ENCODE measurements at regions not wholly inside any gene's neighbourhood (a gene's known extent, or its start where the extent isn't known, plus 50 kb on each side); places are given as distances from the start of the nearest gene placed in this dataset.

DNA sequence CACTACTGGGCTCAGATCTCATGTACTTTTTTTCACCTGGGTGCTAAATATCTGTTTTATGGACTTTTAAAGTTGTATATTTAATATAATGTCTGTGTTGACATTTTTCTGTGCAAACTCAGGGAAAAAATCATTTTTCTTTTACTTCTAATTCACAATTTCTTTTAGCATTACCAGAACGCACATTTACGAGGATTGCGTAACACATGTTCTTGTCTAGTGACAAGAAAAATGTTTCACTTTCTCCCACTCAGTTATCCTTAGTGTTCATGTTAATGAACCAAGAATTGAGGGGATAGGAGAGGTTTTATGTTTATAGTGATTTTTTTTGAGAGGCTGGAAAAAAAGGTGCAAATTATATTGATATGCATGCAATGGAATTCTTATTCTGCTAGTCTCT, 86.3 kb upstream of the PJA2 start:
- no peaks in the 10 kb centered on the region for H3K9me3 ChIP-seq (ENCODE audit: low read length)
- Mint-ChIP-seq H3K27me3 (peaks cover 8 to 43% of the 10 kb centered on the region in 2 donors), H3K27ac (no peak overlapping the region), H3K36me3 (no peaks in the 10 kb centered on the region), H3K9me3 (no peaks in the 10 kb centered on the region), H3K4me1 (no peaks in the 10 kb centered on the region), H3K4me3 (no peak overlapping the region)
- no peaks in the 10 kb centered on the region for H3K27me3 ChIP-seq (ENCODE audit: insufficient read depth, low read length, poor library complexity, severe bottlenecking)
- DNase-seq = no peak
- POLR2A ChIA-PET = no interaction called here
- no peak overlapping the region for H3K4me3 ChIP-seq (ENCODE audit: low read length)
- no peaks in the 10 kb centered on the region for H3K36me3 ChIP-seq (ENCODE audit: insufficient read depth, low read length)
- no peak overlapping the region for H3K27ac ChIP-seq (ENCODE audit: low read depth, low read length)
- no peaks in the 10 kb centered on the region for H3K4me1 ChIP-seq (ENCODE audit: insufficient read depth, low read length)
- CTCF ChIA-PET = no interaction called here

DNA sequence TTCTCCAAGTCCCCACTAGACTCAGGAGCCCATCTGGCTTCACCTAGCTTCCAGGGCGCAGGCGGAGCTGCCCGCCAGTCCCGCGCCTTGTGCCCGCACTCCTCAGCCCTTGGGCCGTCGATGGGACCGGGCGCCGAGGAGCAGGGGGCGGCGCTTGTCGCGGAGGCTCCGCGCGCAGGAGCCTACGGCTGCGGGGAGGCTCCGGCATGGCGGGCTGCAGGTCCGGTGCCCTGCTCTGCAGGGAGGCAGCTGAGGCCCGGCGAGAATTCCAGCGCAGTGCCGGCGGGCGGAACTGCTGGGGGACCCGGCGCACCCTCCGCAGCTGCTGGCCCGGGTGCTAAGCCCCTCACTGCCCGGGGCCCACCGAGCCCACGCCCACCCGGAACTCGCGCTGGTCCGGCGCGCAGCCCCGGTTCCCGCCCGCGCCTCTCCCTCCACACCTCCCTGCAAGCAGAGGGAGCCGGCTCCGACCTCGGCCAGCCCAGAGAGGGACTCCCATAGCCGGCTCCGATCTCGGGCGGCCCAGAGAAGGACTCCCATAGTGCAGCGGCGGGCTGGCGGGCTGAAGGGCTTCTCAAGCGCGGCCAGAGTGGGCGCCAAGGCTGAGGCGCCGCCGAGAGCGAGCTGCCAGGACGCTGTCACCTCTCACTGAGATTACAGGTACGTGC, 78.1 kb upstream of the PJA2 start:
- H3K9me3 ChIP-seq (ENCODE audit: low read length) = no peaks in the 10 kb centered on the region
- Mint-ChIP-seq H3K9me3 (peaks cover 0 to 3% (median 0%) of the 10 kb centered on the region in 5 donors), H3K4me1 (no peaks in the 10 kb centered on the region), H3K4me3 (no peak overlapping the region), H3K27ac (no peak overlapping the region), H3K27me3 (peaks cover 5 to 30% of the 10 kb centered on the region in 2 donors), H3K36me3 (no peaks in the 10 kb centered on the region)
- no peak overlapping the region for H3K4me3 ChIP-seq (ENCODE audit: low read length)
- H3K27me3 ChIP-seq (ENCODE audit: insufficient read depth, low read length, poor library complexity, severe bottlenecking) = no peaks in the 10 kb centered on the region
- no peaks in the 10 kb centered on the region for H3K4me1 ChIP-seq (ENCODE audit: insufficient read depth, low read length)
- POLR2A ChIA-PET = no interaction called here
- no peak overlapping the region for H3K27ac ChIP-seq (ENCODE audit: low read depth, low read length)
- H3K36me3 ChIP-seq (ENCODE audit: insufficient read depth, low read length) = no peaks in the 10 kb centered on the region
- CTCF ChIA-PET = interaction anchor here (0.7 kb wide), 1 partner anchor 1056 kb away, joined by 3 read pairs; no protein-coding TSS in a partner anchor
- no peak for DNase-seq

DNA sequence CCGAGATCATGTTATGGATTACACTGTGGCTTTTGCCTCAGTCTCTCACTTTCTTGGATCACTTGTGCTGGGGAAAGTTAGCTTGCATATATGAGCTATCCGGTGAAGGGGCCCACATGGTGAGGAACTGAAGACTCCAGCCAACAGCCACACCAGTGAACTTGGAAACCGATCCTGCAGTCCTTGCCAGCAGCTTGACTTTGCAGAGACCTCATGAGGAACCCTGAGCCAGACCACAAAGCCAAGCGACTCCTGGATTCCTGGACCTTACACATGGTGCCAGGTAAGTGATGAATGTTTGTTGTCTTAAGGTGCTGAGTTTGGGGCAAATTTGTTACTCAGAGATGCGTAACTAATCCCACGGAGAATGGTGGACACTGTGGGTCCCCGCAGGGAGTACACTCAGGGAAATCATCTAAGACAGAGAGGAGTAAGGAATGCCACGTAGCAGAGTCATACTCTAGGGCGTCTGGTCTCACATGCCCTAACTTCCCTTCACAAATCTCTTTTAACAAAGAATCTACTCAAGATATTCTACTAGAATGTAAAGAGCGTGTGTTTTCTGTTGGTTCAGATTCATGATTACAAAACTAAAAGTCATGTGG, 76.5 kb upstream of the PJA2 start:
- Mint-ChIP-seq H3K27ac (no peak overlapping the region), H3K9me3 (peaks cover 0 to 3% (median 0%) of the 10 kb centered on the region in 5 donors), H3K27me3 (peaks cover 5 to 17% of the 10 kb centered on the region in 2 donors), H3K36me3 (no peaks in the 10 kb centered on the region), H3K4me3 (no peak overlapping the region), H3K4me1 (no peaks in the 10 kb centered on the region)
- no peaks in the 10 kb centered on the region for H3K4me1 ChIP-seq (ENCODE audit: insufficient read depth, low read length)
- H3K36me3 ChIP-seq (ENCODE audit: insufficient read depth, low read length) = no peaks in the 10 kb centered on the region
- ChIA-PET CTCF (no interaction called here), POLR2A (no interaction called here)
- H3K9me3 ChIP-seq (ENCODE audit: low read length) = no peaks in the 10 kb centered on the region
- no peak for DNase-seq
- no peaks in the 10 kb centered on the region for H3K27me3 ChIP-seq (ENCODE audit: insufficient read depth, low read length, poor library complexity, severe bottlenecking)
- H3K4me3 ChIP-seq (ENCODE audit: low read length) = no peak overlapping the region
- no peak overlapping the region for H3K27ac ChIP-seq (ENCODE audit: low read depth, low read length)

DNA sequence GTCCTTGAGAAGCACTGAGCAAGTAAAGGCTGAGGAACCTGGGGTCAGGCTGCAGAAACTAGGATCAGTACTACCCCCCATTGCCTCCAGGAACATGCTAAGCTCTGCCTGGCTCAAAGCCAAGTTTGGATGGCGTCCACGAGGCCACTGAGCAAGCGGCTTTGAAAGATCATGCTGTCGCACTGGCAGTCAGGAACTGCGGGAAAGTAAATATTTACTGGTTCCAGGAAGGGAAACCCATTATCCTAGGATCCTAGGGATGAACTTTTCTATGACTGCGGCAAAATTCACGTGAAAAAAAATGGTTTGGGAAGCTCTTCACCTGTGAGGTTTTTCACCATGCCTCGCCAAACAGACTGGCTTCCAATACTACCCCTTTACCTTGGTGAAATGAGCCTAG, 75.3 kb upstream of the PJA2 start:
- Mint-ChIP-seq H3K36me3 (no peaks in the 10 kb centered on the region), H3K27me3 (peaks cover 5 to 8% of the 10 kb centered on the region in 2 donors), H3K4me1 (no peaks in the 10 kb centered on the region), H3K9me3 (peaks cover 0 to 3% (median 0%) of the 10 kb centered on the region in 5 donors), H3K27ac (no peak overlapping the region), H3K4me3 (no peak overlapping the region)
- ChIA-PET POLR2A (no interaction called here), CTCF (interaction anchor here (1.0 kb wide), 1 partner anchor 12 kb away, joined by 3 read pairs; no protein-coding TSS in a partner anchor)
- no peak overlapping the region for H3K27ac ChIP-seq (ENCODE audit: low read depth, low read length)
- no peaks in the 10 kb centered on the region for H3K9me3 ChIP-seq (ENCODE audit: low read length)
- no peak overlapping the region for H3K4me3 ChIP-seq (ENCODE audit: low read length)
- H3K4me1 ChIP-seq (ENCODE audit: insufficient read depth, low read length) = no peaks in the 10 kb centered on the region
- no peak for DNase-seq
- H3K36me3 ChIP-seq (ENCODE audit: insufficient read depth, low read length) = no peaks in the 10 kb centered on the region
- no peaks in the 10 kb centered on the region for H3K27me3 ChIP-seq (ENCODE audit: insufficient read depth, low read length, poor library complexity, severe bottlenecking)

DNA sequence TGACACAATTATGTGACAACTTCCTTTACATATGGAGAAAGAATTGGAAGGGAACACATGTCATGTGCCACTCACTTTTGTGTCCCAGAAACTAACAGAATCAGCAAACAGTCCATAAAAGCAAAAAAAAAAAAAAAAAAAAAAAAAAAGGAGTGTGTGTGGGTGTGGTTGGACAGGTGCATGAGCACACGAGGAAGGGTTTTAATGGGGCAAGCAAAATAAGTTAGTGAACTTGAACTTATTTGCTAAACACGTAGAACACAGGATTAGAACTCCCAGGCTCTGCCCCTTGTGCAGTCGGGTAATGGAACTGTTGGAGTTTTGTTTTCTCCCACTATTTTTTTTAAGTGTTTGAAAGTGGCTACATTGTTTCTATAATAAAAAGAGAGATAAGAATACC, 74.8 kb upstream of the PJA2 start:
- Mint-ChIP-seq H3K4me3 (no peak overlapping the region), H3K9me3 (peaks cover 0 to 3% (median 0%) of the 10 kb centered on the region in 5 donors), H3K36me3 (no peaks in the 10 kb centered on the region), H3K27ac (no peak overlapping the region), H3K27me3 (peaks cover 3 to 5% of the 10 kb centered on the region in 2 donors), H3K4me1 (no peaks in the 10 kb centered on the region)
- POLR2A ChIA-PET = no interaction called here
- CTCF ChIA-PET = interaction anchor here (1.0 kb wide), 1 partner anchor 13 kb away, joined by 3 read pairs; no protein-coding TSS in a partner anchor
- H3K36me3 ChIP-seq (ENCODE audit: insufficient read depth, low read length) = no peaks in the 10 kb centered on the region
- DNase-seq = no peak
- H3K27me3 ChIP-seq (ENCODE audit: insufficient read depth, low read length, poor library complexity, severe bottlenecking) = no peaks in the 10 kb centered on the region
- H3K4me3 ChIP-seq (ENCODE audit: low read length) = no peak overlapping the region
- no peak overlapping the region for H3K27ac ChIP-seq (ENCODE audit: low read depth, low read length)
- H3K9me3 ChIP-seq (ENCODE audit: low read length) = no peaks in the 10 kb centered on the region
- H3K4me1 ChIP-seq (ENCODE audit: insufficient read depth, low read length) = no peaks in the 10 kb centered on the region

DNA sequence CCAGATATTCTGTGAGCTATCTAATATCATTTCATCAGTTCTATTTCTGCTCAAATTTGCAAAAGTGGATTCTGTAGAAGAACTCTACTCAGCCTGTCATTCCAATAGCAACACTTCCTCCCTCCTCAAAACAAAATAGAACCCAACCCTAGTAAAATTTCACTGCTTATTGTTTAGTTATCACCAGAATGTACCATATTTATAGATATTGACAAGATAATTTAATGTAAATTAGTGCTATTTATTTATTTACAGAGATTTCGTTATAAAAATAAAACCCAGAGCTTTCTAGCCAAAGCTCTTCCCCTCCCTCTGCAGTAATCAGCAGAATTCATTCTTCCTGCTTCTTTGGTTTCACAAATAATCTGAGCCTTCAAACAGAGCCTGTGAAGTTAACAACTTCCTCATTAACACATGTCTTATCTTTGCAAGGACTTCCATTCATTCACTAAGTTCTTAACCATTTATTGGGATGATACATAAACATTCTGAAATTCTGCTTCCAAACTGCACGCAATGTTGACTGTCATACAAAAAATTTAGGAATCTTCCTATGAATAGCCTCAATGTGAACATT, 73.7 kb upstream of the PJA2 start:
- no peaks in the 10 kb centered on the region for H3K4me1 Mint-ChIP-seq
- peaks cover 3 to 4% of the 10 kb centered on the region in 2 donors for H3K27me3 Mint-ChIP-seq
- peaks cover 0 to 2% (median 0%) of the 10 kb centered on the region in 5 donors for H3K9me3 Mint-ChIP-seq
- no peak overlapping the region for H3K4me3 Mint-ChIP-seq
- no peaks in the 10 kb centered on the region for H3K9me3 ChIP-seq (ENCODE audit: low read length)
- no peak overlapping the region for H3K4me3 ChIP-seq (ENCODE audit: low read length)
- H3K27me3 ChIP-seq (ENCODE audit: insufficient read depth, low read length, poor library complexity, severe bottlenecking) = no peaks in the 10 kb centered on the region
- CTCF ChIA-PET = no interaction called here
- H3K4me1 ChIP-seq (ENCODE audit: insufficient read depth, low read length) = no peaks in the 10 kb centered on the region
- H3K27ac ChIP-seq (ENCODE audit: low read depth, low read length) = no peak overlapping the region
- no peaks in the 10 kb centered on the region for H3K36me3 ChIP-seq (ENCODE audit: insufficient read depth, low read length)
- H3K36me3 Mint-ChIP-seq = no peaks in the 10 kb centered on the region
- no peak for DNase-seq
- POLR2A ChIA-PET = no interaction called here
- H3K27ac Mint-ChIP-seq = peak overlapping the region in 1 of 8 donors; percentile 29

DNA sequence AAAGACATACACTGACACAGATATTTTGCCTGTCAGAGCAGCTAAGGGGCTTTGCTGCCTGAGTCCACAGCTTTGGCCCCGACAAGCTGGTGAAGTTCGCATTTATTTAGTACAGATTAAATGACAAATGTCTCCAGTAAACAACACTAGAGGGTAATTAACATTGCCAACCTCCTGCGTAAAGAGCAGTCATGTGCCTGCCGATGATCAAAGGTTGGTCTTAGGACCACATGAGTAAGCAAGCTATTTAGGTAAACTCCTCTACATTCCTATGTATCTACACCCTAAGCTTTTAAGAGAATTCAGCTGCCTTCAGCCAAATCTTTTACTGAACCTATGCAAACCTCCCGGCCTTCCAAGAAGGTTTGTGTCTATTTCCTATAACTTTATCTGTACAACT, 73.0 kb upstream of the PJA2 start:
- Mint-ChIP-seq H3K27me3 (peaks cover 3 to 4% of the 10 kb centered on the region in 2 donors), H3K27ac (no peak overlapping the region), H3K4me1 (no peaks in the 10 kb centered on the region), H3K36me3 (no peaks in the 10 kb centered on the region), H3K4me3 (no peak overlapping the region), H3K9me3 (no peaks in the 10 kb centered on the region)
- no peaks in the 10 kb centered on the region for H3K36me3 ChIP-seq (ENCODE audit: insufficient read depth, low read length)
- DNase-seq = no peak
- H3K27me3 ChIP-seq (ENCODE audit: insufficient read depth, low read length, poor library complexity, severe bottlenecking) = no peaks in the 10 kb centered on the region
- no peaks in the 10 kb centered on the region for H3K4me1 ChIP-seq (ENCODE audit: insufficient read depth, low read length)
- H3K27ac ChIP-seq (ENCODE audit: low read depth, low read length) = no peak overlapping the region
- H3K9me3 ChIP-seq (ENCODE audit: low read length) = no peaks in the 10 kb centered on the region
- H3K4me3 ChIP-seq (ENCODE audit: low read length) = no peak overlapping the region
- POLR2A ChIA-PET = no interaction called here
- CTCF ChIA-PET = no interaction called here

DNA sequence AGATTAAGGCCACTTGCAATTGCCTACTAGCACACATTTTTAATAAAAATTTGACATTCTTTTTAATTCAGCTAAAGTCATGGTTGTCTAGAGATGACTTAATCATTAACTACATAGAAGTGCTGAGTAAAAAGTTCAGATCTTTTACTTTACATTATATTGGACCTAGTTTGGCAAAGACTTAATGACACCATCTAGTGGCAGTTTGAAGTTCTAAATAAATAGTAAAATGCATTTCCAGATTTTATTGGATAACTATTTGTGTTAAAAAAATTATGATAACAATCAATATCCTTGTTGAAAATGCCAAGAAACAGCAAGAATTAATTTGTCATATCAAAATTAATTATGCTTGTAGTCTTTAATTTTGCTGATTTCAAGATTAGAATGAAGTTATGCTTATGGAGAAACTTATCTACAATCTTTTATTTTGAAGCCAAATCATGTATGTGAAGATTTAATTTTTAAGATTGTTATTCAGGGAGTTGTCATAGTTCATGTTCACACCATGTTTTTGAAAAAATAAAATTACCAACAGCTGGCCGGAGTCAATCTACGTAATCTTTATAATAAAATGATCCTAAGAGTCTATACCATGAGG, 69.6 kb upstream of the PJA2 start:
- H3K27me3 ChIP-seq (ENCODE audit: insufficient read depth, low read length, poor library complexity, severe bottlenecking) = no peaks in the 10 kb centered on the region
- Mint-ChIP-seq H3K9me3 (no peaks in the 10 kb centered on the region), H3K4me1 (no peaks in the 10 kb centered on the region), H3K27me3 (peaks cover 3 to 12% of the 10 kb centered on the region in 2 donors), H3K27ac (no peak overlapping the region), H3K4me3 (no peak overlapping the region), H3K36me3 (no peaks in the 10 kb centered on the region)
- no peak for DNase-seq
- H3K4me1 ChIP-seq (ENCODE audit: insufficient read depth, low read length) = no peaks in the 10 kb centered on the region
- H3K27ac ChIP-seq (ENCODE audit: low read depth, low read length) = no peak overlapping the region
- H3K36me3 ChIP-seq (ENCODE audit: insufficient read depth, low read length) = no peaks in the 10 kb centered on the region
- no peaks in the 10 kb centered on the region for H3K9me3 ChIP-seq (ENCODE audit: low read length)
- CTCF ChIA-PET = no interaction called here
- no peak overlapping the region for H3K4me3 ChIP-seq (ENCODE audit: low read length)
- POLR2A ChIA-PET = no interaction called here
